HG03045 (cell line): ENCODE measurements at regions not wholly inside any gene's neighbourhood (a gene's known extent, or its start where the extent isn't known, plus 50 kb on each side); places are given as distances from the start of the nearest gene placed in this dataset.

Source experiments
- ATAC-seq: cut with Tn5 transposase; IDR thresholded peaks from one replicate; pipeline ENCODE4 v1.9.1; 2021; ENCODE audit warnings: mild to moderate bottlenecking, moderate library complexity; ENCODE audit not compliant: unreplicated experiment

DNA sequence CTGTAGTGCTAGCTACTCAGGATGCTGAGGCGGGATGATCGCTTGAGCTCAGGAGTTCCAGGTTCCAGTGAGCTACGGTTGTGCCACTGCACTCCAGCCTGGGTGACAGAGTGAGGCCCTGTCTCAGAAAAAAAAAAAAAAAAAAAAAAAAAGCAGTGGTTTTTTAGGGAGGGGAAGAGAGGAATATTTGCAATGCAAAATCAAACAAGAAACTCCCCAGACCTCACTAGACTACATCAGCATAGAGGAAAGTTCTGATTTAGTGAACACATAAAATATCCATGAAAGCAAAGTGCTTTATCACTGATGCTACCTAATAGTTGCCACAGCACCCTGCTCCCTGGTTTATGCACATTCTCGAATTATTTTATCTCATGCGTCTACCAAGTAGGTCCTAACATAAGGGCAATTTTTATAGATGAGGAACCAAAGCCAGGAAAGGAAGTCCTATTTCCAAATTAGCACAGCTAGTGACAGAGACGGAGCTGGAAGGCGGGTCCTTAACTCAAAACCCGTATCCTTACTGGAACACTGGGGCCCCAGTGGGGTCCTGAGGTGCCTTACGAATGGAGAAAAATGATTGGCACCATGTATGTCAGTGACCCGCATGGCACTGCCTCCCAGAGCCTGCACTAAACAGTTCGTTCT, 50.7 kb upstream of the GPR157 start:
- ATAC-seq: no peak

DNA sequence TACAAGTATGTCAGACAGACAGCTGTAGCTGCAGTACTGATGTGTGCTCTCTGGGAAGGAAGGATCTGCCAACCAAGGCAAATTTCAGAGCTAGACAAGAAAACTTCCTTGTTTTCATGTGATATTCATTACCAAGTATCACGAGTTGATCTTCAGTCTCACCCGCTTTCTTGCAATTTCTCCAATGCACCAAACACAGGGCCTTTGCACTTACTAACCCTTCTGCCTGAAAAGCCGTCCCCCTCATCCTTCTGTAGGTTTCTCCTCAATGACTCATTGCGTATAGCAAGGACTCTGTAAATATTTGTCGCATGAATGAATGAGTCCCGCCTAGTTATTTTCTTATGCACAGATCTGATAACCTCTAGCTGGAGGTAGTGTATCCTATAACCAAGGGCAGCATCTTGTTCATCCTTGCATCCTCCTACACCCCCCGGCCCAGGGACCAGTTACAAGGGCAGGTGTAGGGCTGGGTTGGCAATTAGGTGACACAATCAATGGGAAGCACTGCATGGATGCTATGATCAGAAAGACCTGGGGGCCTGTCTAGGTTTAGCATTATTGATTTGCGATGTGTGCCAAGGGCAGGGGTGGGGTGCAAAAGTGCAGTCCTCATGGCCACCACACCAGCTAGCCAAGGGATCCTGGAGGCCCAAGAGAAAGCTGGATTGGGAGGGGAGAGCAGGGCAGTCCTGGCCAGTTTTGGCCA, 51.4 kb upstream of the GPR157 start:
- ATAC-seq: no peak

DNA sequence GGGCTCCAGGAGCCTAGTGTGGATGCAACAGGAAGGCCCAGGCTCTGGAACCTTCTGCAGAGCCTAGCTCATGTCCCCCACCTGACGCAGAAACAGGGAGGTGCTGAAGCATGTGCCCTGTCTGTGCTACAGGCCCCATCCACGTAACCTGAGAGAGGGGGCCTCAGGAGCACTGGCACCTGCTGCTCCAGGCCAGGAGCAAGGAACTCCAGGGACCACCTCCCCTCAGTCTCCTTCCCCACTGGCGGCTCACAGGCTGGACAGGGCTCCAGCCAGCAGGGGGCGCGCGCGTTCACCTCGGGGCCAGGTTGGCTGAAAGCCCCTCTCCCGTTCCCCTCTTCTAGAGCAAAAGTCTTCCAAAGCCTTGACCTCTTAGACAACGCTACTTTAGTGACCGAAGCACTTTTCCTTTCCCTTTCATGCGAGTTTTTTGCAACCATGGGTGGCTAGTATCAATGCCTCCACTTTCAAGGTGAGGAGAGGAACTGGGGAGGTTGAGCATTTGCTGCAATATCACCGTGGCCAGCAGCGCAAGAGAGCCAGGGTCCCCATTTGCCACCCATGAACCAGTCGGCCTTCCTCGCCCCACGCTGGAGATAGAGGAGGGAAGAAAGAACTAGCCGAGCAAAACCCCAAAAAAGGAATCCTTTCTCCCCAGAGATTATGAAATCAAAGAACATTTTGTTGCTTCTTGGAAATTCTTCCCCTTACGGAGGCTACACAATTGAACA, 52.4 kb upstream of the GPR157 start:
- ATAC-seq: no peak

DNA sequence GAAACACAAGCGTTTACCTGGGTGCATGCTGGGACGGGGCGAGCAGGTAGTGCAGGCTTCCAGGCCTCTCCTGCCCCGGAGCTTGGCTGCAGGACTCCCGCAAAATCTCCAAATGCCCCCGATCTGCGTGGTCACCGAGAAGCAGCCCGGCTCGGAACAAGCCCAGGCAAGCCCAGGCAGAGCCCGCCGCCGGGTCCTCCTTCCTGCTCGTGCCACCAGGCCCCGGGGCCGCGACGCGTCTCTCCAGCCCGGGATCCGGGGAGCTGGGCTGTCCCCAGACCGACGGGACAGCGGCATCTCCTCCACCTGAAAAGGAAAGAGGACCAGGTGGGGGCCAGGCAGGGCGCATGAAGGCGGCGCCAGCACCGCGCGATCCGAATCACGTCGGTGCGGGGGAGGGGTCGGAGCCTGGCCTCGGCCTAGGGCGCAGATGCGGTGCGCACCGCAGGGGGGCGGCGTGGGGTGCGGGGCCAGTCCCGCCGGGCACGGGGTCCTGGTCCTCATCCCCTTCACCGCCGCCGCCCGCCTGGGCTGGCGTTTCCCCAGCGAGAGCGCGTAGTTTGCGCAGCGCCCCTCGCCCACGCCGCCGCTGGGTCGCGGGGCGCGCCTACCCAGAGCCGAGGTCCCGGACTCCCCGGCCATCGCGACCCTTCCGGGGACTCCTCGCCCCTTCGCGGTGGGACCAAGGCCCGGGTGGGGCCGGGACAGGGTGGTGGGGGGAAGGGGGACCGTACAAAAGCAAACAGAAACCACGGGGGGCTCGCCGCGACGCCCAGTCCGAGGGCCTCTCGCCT, 52.4 kb upstream of the H6PD start:
- ATAC-seq: peak; percentile 55

DNA sequence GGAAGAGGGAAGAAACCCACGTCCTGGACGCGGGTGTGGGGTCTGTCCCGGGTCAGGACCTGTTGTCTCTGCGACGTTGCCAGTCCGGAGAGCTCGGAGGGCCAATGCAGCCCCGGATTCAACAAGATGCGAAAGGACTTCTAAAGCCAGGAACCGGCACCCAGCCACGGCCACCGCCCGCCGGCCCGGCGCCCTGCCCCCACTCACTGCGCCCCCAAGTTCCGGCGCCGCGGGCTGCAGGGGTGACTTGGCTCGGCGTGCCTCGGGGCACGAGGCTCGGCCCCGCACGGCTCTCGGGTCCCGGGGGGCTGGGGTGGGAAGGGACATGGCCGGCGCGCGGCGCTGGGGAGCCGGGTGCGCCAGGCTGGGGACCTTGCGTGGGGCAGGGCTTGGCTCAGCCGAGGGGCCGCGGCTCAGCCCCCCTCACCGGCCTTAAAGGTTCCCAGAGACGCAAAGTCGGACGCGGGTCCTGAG, 51.8 kb upstream of the H6PD start:
- peak; percentile 15 for ATAC-seq

DNA sequence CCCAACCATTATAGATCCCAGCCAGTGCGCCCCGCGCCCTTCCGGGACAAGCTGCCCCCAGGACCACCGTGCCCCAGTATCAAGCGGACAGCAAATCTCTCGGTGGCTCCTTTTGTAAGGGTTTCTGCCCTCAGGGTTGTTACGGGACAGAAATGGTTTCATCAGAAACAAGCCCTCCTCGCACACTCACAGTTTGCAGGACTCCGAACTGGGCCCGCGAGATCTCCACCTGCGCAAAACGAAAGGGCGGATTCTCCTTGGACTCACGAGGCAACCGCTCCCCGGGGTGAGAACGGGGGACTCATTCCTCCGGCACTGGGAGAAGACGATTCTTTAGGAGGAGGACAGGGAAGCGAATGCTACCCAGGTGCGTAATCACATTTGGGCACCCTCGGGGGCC, 51.1 kb upstream of the H6PD start:
- ATAC-seq: no peak

DNA sequence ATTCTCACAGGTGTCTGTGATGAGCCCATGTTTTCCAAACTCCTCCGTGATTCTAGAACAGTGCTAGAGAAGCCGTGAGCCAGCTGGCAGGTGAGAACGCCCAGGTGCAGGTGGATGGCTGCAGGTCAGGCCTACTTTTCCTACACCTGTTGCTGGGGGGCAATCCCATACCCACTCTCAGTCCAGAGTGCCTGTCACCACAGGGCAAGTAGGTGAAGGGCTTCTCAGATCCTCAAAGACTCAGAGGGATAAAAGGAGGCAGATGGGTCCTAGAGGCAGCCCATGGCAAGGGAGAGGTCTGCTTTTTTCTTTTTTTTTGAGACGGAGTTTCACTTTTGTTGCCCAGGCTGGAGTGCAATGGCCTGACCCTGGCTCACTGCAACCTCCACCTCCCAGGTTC, 50.7 kb upstream of the H6PD start:
- no peak for ATAC-seq

DNA sequence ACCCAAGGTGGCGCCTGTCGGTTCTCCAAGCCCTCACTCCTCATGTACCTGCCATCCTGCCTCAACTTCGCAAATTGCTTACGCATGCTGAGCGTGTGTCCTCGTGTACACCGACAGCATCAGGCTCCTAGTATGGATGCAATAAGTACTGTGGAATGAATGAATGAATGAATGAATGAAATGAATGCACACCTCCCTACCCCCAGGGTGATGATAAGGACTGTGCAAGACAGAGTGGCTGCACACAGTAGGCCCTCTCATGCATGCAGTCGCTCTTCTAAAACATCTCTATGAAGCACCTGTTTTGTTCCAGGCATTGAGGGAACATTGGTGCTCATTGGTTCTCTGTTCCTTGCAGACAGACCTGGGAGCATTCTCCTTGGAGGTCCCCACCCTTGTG, 49.8 kb upstream of the H6PD start:
- no peak for ATAC-seq
